Uterus (tissue), 2 donors: ENCODE measurements at regions not wholly inside any gene's neighbourhood (a gene's known extent, or its start where the extent isn't known, plus 50 kb on each side); places are given as distances from the start of the nearest gene placed in this dataset.

Source experiments
- POLR2A ChIP-seq, 2 donors: fragments of 450-650 bp; IDR thresholded peaks; one replicate each; pipeline ENCODE4 v1.6.1; 2016; ENCODE audit warnings: antibody characterized with exemption in 2 of 2, mild to moderate bottlenecking in 1 of 2, moderate library complexity in 1 of 2
- TF ChIP-seq, protein P1 (sequence below), 4 experiments: fragments of 200-600 bp in 2 of 4; fragments of 450-650 bp in 2 of 4; sonication (generic) in 2 of 4; IDR thresholded peaks; one replicate each; pipeline ENCODE4 v1.5.1; 2016 to 2019; ENCODE audit warnings: antibody characterized with exemption in 4 of 4, mild to moderate bottlenecking in 2 of 4, moderate library complexity in 1 of 4

DNA sequence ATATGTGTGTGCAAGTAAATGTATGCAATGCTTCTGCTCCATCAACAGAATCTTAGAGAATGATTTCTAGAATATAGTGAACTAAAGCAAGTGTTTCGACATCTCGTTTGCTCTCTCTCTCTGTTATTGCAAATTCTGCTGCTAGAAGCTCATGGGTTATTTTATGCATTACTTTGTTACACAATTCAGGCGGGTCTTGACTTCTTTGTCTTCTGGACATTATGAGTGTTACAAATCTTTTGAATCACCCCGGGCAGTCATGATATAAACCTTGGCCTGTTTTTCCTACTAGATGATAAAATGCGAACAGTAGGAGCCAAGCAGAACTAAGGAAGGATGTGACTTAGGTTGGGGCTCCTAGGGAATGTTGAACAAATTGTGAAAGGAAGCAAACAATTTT lies 166.4 kb upstream of the SFRP2 start:
- TF ChIP-seq, protein P1, sequence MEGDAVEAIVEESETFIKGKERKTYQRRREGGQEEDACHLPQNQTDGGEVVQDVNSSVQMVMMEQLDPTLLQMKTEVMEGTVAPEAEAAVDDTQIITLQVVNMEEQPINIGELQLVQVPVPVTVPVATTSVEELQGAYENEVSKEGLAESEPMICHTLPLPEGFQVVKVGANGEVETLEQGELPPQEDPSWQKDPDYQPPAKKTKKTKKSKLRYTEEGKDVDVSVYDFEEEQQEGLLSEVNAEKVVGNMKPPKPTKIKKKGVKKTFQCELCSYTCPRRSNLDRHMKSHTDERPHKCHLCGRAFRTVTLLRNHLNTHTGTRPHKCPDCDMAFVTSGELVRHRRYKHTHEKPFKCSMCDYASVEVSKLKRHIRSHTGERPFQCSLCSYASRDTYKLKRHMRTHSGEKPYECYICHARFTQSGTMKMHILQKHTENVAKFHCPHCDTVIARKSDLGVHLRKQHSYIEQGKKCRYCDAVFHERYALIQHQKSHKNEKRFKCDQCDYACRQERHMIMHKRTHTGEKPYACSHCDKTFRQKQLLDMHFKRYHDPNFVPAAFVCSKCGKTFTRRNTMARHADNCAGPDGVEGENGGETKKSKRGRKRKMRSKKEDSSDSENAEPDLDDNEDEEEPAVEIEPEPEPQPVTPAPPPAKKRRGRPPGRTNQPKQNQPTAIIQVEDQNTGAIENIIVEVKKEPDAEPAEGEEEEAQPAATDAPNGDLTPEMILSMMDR (IDR thresholded peaks at IDR 0.05): no peak
- TF ChIP-seq POLR2A (IDR thresholded peaks at IDR 0.05): no peak
